HEK293 (cell line): ENCODE measurements at regions not wholly inside any gene's neighbourhood (a gene's known extent, or its start where the extent isn't known, plus 50 kb on each side); places are given as distances from the start of the nearest gene placed in this dataset.

ENCODE experiments used
- CTCF ChIA-PET: fragments of 350-600 bp; formaldehyde crosslinking; extraction: SDS; loops from one replicate; lab custom pipeline; 2021; ENCODE audit warnings: antibody characterized with exemption; lab: Yijun Ruan, JAX
- POLR2A ChIA-PET: fragments of 300-600 bp; formaldehyde crosslinking; extraction: SDS; loops from one replicate; lab custom pipeline; 2020; ENCODE audit warnings: antibody characterized with exemption, inconsistent platforms; lab: Yijun Ruan, JAX
- H3K27ac ChIP-seq: fragments of 200-500 bp; sonication (Bioruptor generic); 2 replicates; pipeline ENCODE4 v1.5.1; 2014; ENCODE audit warnings: low read depth, low read length, control low read depth, inconsistent platforms; ENCODE audit errors: extremely low read depth
- H3K36me3 ChIP-seq, 2 experiments: fragments of 200-500 bp in 1 of 2; sonication (Bioruptor generic) in 1 of 2; 1 replicate in 1 of 2; 2 replicates in 1 of 2; pipeline ENCODE4 v1.5.1; 2014 to 2017; ENCODE audit warnings: inconsistent platforms in 2 of 2, low read length in 2 of 2; ENCODE audit not compliant: control insufficient read depth in 2 of 2, insufficient read depth in 1 of 2
- H3K4me1 ChIP-seq: fragments of 200-500 bp; sonication (Bioruptor generic); 2 replicates; pipeline ENCODE4 v1.5.1; 2014; ENCODE audit warnings: mild to moderate bottlenecking, low read length, inconsistent platforms; ENCODE audit not compliant: control insufficient read depth, insufficient read depth
- H3K4me3 ChIP-seq: 2 replicates; pipeline ENCODE4 v1.5.1; 2011; ENCODE audit warnings: low read depth, mild to moderate bottlenecking, control low read depth, low read length, moderate library complexity
- H3K9me3 ChIP-seq: fragments of 200-500 bp; sonication (Bioruptor generic); 2 replicates; pipeline ENCODE4 v1.5.1; 2014; ENCODE audit warnings: low read depth, low read length, inconsistent platforms; ENCODE audit not compliant: control insufficient read depth, insufficient read depth
- AEBP2 ChIP-seq: fragments of 450-650 bp; formaldehyde crosslinking; IDR thresholded peaks from 2 replicates; pipeline ENCODE4 v1.5.1; 2016; ENCODE audit warnings: missing biosample characterization, missing genetic modification characterization, borderline replicate concordance
- BCL6B ChIP-seq: fragments of 450-650 bp; formaldehyde crosslinking; IDR thresholded peaks from 2 replicates; pipeline ENCODE4 v1.5.1; 2017; ENCODE audit warnings: missing biosample characterization, missing genetic modification characterization
- EGR2 ChIP-seq: fragments of 450-650 bp; formaldehyde crosslinking; IDR thresholded peaks from 2 replicates; pipeline ENCODE4 v1.5.1; 2016; ENCODE audit warnings: low read depth, missing biosample characterization, missing genetic modification characterization
- GLI2 ChIP-seq: fragments of 450-650 bp; formaldehyde crosslinking; IDR thresholded peaks from 2 replicates; pipeline ENCODE4; 2017; ENCODE audit warnings: missing biosample characterization, missing genetic modification characterization, low read depth, borderline replicate concordance
- PRDM2 ChIP-seq: fragments of 450-650 bp; formaldehyde crosslinking; IDR thresholded peaks from 2 replicates; pipeline ENCODE4 v1.5.1; 2016; ENCODE audit warnings: missing biosample characterization, missing genetic modification characterization, borderline replicate concordance
- REPIN1 ChIP-seq: fragments of 450-650 bp; formaldehyde crosslinking; IDR thresholded peaks from 2 replicates; pipeline ENCODE4 v1.5.1; 2017; ENCODE audit warnings: missing biosample characterization, missing genetic modification characterization, low read depth
- REST ChIP-seq: fragments of 450-650 bp; formaldehyde crosslinking; IDR thresholded peaks from 2 replicates; pipeline ENCODE4 v1.5.1; 2016; ENCODE audit warnings: missing biosample characterization, missing genetic modification characterization
- ZNF211 ChIP-seq: fragments of 450-650 bp; formaldehyde crosslinking; IDR thresholded peaks from 2 replicates; pipeline ENCODE4 v1.5.1; 2016; ENCODE audit warnings: low read depth, missing biosample characterization, missing genetic modification characterization
- ZNF280D ChIP-seq: fragments of 450-650 bp; formaldehyde crosslinking; IDR thresholded peaks from 2 replicates; pipeline ENCODE4 v1.5.1; 2016; ENCODE audit warnings: missing biosample characterization, missing genetic modification characterization
- ZNF350 ChIP-seq: fragments of 450-650 bp; formaldehyde crosslinking; IDR thresholded peaks from 2 replicates; pipeline ENCODE4 v1.5.0; 2017; ENCODE audit warnings: missing biosample characterization, mild to moderate bottlenecking, missing genetic modification characterization
- ZNF362 ChIP-seq: fragments of 450-650 bp; formaldehyde crosslinking; IDR thresholded peaks from 2 replicates; pipeline ENCODE4 v1.5.1; 2016; ENCODE audit warnings: missing biosample characterization, missing genetic modification characterization
- ZNF677 ChIP-seq: fragments of 450-650 bp; IDR thresholded peaks from 2 replicates; pipeline ENCODE4 v1.5.0; 2018; ENCODE audit warnings: missing biosample characterization, mild to moderate bottlenecking, missing genetic modification characterization, moderate library complexity
- ZNF777 ChIP-seq: fragments of 450-650 bp; formaldehyde crosslinking; IDR thresholded peaks from 2 replicates; pipeline ENCODE4 v1.5.1; 2017; ENCODE audit warnings: missing biosample characterization, missing genetic modification characterization, borderline replicate concordance
- ZSCAN23 ChIP-seq: fragments of 450-650 bp; formaldehyde crosslinking; IDR thresholded peaks from 2 replicates; pipeline ENCODE4 v1.5.1; 2016; ENCODE audit warnings: missing biosample characterization, missing genetic modification characterization

- no peak for TF ChIP-seq AEBP2 (tag by site-specific recombination)
- no peak for TF ChIP-seq BCL6B
- no peak for TF ChIP-seq EGR2
- no peak for TF ChIP-seq ZNF777
- TF ChIP-seq GLI2 (tag by site-specific recombination) = no peak
- no peak for TF ChIP-seq ZNF350
Observed at GRCh38 chr6:150535818-150536220, 63.9 kb upstream of the PLEKHG1 start (continued).

- ChIA-PET CTCF (interaction anchor here (0.6 kb wide), 1 partner anchor 279 kb away, joined by 3 read pairs; no protein-coding TSS in a partner anchor), POLR2A (no interaction called here)
- TF ChIP-seq REPIN1 (tag by site-specific recombination) (no peak), ZNF362 (tag by site-specific recombination) (no peak), ZNF280D (tag by site-specific recombination) (no peak), AEBP2 (tag by site-specific recombination) (no peak), ZNF677 (no peak), REST (tag by site-specific recombination) (no peak), ZNF211 (no peak), PRDM2 (tag by site-specific recombination) (no peak), ZSCAN23 (tag by site-specific recombination) (no peak)
- Histone ChIP-seq H3K4me1 (peaks cover 5% of the 10 kb centered on the region), H3K4me3 (no peak overlapping the region), H3K9me3 (no peaks in the 10 kb centered on the region), H3K36me3 (no peaks in the 10 kb centered on the region), H3K27ac (no peak overlapping the region)
Observed at GRCh38 chr6:150536835-150537234, 62.9 kb upstream of the PLEKHG1 start.
